ENCODE measurements at regions not wholly inside any gene's neighbourhood (a gene's known extent, or its start where the extent isn't known, plus 50 kb on each side); places are given as distances from the start of the nearest gene placed in this dataset.
"Not testable (repeated sequence)": the region's sequence is repeated elsewhere in the genome, so short reads cannot be mapped to it uniquely, and the experiment has no call there.

DNA sequence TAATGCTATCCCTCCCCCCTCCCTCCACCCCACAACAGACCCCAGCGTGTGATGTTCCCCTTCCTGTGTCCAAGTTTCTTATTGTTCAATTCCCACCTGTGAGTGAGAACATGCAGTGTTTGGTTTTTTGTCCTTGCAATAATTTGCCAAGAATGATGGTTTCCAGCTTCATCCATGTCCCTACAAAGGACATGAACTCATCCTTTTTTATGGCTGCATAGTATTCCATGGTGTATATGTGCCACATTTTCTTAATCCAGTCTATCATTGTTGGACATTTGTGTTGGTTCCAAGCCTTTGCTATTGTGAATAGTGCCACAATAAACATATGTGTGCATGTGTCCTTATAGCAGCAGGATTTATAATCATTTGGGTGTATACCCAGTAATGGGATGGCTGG lies 176.3 kb upstream of the MAGEE2 start:
- POLR2A ChIA-PET; H3K27ac ChIP-seq (ENCODE audit: extremely low read depth, low read depth, low read length); H3K4me3 ChIP-seq (ENCODE audit: low read depth, low read length); H3K36me3 ChIP-seq (ENCODE audit: control insufficient read depth in 2 of 2, insufficient read depth in 1 of 2, low read length in 2 of 2); H3K4me1 ChIP-seq (ENCODE audit: control insufficient read depth, insufficient read depth, low read length); H3K9me3 ChIP-seq (ENCODE audit: control insufficient read depth, insufficient read depth, low read depth, low read length): not testable (repeated sequence)
- CTCF ChIA-PET: interaction anchor here (0.6 kb wide), 1 partner anchor 289 kb away, joined by 4 read pairs; no protein-coding TSS in a partner anchor
- TF ChIP-seq, protein P1, sequence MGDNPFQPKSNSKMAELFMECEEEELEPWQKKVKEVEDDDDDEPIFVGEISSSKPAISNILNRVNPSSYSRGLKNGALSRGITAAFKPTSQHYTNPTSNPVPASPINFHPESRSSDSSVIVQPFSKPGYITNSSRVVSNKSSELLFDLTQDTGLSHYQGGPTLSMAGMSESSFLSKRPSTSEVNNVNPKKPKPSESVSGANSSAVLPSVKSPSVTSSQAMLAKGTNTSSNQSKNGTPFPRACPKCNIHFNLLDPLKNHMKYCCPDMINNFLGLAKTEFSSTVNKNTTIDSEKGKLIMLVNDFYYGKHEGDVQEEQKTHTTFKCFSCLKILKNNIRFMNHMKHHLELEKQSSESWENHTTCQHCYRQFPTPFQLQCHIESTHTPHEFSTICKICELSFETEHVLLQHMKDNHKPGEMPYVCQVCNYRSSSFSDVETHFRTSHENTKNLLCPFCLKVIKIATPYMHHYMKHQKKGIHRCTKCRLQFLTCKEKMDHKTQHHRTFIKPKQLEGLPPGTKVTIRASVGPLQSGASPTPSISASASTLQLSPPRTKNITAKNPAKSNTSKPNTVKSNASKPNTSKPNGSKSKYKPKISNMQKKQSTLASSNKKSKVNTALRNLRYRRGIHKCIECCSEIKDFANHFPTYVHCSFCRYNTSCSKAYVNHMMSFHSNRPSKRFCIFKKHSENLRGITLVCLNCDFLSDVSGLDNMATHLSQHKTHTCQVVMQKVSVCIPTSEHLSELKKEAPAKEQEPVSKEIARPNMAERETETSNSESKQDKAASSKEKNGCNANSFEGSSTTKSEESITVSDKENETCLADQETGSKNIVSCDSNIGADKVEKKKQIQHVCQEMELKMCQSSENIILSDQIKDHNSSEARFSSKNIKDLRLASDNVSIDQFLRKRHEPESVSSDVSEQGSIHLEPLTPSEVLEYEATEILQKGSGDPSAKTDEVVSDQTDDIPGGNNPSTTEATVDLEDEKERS (tag by site-specific recombination; IDR thresholded peaks at IDR 0.05): 0 out of 2 replicates have a peak, but pooled peaks have one; percentile 67
- TF ChIP-seq ZNF146 (tag by site-specific recombination; IDR thresholded peaks at IDR 0.05): peak; percentile 92

DNA sequence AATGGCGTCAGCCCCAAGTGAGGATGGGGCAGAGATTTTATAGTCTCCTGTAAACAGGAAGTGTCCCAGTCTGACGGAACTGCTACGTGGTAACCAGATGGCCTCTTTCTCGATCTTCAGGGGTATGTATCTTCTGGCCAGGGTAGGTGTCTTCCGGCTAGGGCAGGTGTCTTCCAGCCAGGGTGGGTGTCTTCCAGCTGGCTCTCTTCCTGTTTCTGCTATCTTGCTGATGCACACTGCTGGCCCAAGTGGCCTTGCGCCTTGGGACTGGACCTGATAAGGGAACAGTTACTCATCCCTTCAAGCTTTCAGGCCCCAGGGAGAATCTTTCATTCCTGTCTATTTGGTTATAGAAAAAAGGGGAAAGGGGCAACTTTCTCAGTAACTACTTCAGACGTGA lies 178.7 kb upstream of the MAGEE2 start:
- CTCF ChIA-PET: no interaction called here
- H3K27ac ChIP-seq (ENCODE audit: extremely low read depth, low read depth, low read length): no peak overlapping the region

DNA sequence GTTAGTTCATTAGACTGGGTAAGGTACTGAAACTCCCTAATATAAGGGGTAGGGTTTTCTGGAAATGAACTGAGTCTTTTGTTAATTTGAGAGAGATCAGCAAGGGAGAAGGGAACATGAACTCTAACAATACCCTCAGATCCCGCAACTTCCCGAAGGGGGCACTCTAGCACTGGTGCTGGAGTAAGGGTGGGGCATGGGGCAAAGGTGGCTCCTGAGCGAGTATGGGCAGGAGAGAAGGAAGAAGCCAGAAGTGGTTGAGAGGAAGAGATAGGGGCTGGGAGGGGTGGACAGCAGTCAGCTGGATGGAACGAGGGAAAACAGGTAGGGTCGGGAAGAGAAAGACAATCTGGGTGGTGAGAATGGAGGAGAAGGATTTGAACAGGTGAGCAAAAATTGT lies 183.2 kb upstream of the MAGEE2 start:
- no peak overlapping the region for H3K27ac ChIP-seq (ENCODE audit: extremely low read depth, low read depth, low read length)
- H3K4me1 ChIP-seq (ENCODE audit: control insufficient read depth, insufficient read depth, low read length): no peaks in the 10 kb centered on the region
- no peak for TF ChIP-seq ZSCAN16 (tag by site-specific recombination; IDR thresholded peaks at IDR 0.05)
- H3K9me3 ChIP-seq (ENCODE audit: control insufficient read depth, insufficient read depth, low read depth, low read length): no peaks in the 10 kb centered on the region
- no peaks in the 10 kb centered on the region for H3K36me3 ChIP-seq (ENCODE audit: control insufficient read depth in 2 of 2, insufficient read depth in 1 of 2, low read length in 2 of 2)
- no peak overlapping the region for H3K4me3 ChIP-seq (ENCODE audit: low read depth, low read length)
- POLR2A ChIA-PET: no interaction called here
- CTCF ChIA-PET: no interaction called here

More for the DNA sequence above, 178.7 kb upstream of the MAGEE2 start:
- no peaks in the 10 kb centered on the region for H3K36me3 ChIP-seq (ENCODE audit: control insufficient read depth in 2 of 2, insufficient read depth in 1 of 2, low read length in 2 of 2)
- H3K4me3 ChIP-seq (ENCODE audit: low read depth, low read length): no peak overlapping the region
- H3K4me1 ChIP-seq (ENCODE audit: control insufficient read depth, insufficient read depth, low read length): no peaks in the 10 kb centered on the region
- no peak for TF ChIP-seq ZNF558 (tag by site-specific recombination; IDR thresholded peaks at IDR 0.05)
- no peak for TF ChIP-seq BCL11A (tag by site-specific recombination; IDR thresholded peaks at IDR 0.05; ENCODE audit: low read depth)
- no peak for TF ChIP-seq ZNF302 (tag by site-specific recombination; IDR thresholded peaks at IDR 0.05; ENCODE audit: low read depth)
- no peak for TF ChIP-seq OVOL3 (tag by site-specific recombination; IDR thresholded peaks at IDR 0.05)
- TF ChIP-seq, protein P2, sequence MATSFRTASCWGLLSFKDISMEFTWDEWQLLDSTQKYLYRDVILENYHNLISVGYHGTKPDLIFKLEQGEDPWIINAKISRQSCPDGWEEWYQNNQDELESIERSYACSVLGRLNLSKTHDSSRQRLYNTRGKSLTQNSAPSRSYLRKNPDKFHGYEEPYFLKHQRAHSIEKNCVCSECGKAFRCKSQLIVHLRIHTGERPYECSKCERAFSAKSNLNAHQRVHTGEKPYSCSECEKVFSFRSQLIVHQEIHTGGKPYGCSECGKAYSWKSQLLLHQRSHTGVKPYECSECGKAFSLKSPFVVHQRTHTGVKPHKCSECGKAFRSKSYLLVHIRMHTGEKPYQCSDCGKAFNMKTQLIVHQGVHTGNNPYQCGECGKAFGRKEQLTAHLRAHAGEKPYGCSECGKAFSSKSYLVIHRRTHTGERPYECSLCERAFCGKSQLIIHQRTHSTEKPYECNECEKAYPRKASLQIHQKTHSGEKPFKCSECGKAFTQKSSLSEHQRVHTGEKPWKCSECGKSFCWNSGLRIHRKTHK (tag by site-specific recombination; IDR thresholded peaks at IDR 0.05): no peak
- TF ChIP-seq ZBTB20 (tag by site-specific recombination; IDR thresholded peaks at IDR 0.05): no peak
- TF ChIP-seq ZNF324 (tag by site-specific recombination; IDR thresholded peaks at IDR 0.05): no peak
- TF ChIP-seq ZNF670 (tag by site-specific recombination; IDR thresholded peaks at IDR 0.05; ENCODE audit: low read depth): no peak
- TF ChIP-seq ZNF341 (tag by site-specific recombination; IDR thresholded peaks at IDR 0.05; ENCODE audit: low read depth): no peak
- no peak for TF ChIP-seq GLI2 (tag by site-specific recombination; IDR thresholded peaks at IDR 0.05; ENCODE audit: borderline replicate concordance, low read depth)
- no peak for TF ChIP-seq KLF9 (tag by site-specific recombination; IDR thresholded peaks at IDR 0.05; ENCODE audit: low read depth)
- TF ChIP-seq ZNF792 (tag by site-specific recombination; IDR thresholded peaks at IDR 0.05): no peak
- TF ChIP-seq MEIS1 (CRISPR knock-in tag; IDR thresholded peaks at IDR 0.05; ENCODE audit: borderline replicate concordance): no peak
- TF ChIP-seq ZNF223 (tag by site-specific recombination; IDR thresholded peaks at IDR 0.05): no peak
- TF ChIP-seq ZNF837 (tag by site-specific recombination; IDR thresholded peaks at IDR 0.05): no peak
- no peak for TF ChIP-seq ZBTB8A (tag by site-specific recombination; IDR thresholded peaks at IDR 0.05)
- no peak for TF ChIP-seq ZNF677 (tag by site-specific recombination; IDR thresholded peaks at IDR 0.05)
- H3K9me3 ChIP-seq (ENCODE audit: control insufficient read depth, insufficient read depth, low read depth, low read length): no peaks in the 10 kb centered on the region
- POLR2A ChIA-PET: no interaction called here
